Liver (tissue), 8 donors: ENCODE measurements at regions not wholly inside any gene's neighbourhood (a gene's known extent, or its start where the extent isn't known, plus 50 kb on each side); places are given as distances from the start of the nearest gene placed in this dataset.

ENCODE experiments used
- DNase-seq: peaks from one replicate; pipeline ENCODE4 v3.0.0-alpha.2; 2017; ENCODE audit warnings: low spot score
- H3K27ac ChIP-seq, 2 donors: one replicate each; pipeline ENCODE4 v1.7.0; 2013; ENCODE audit warnings: inconsistent platforms in 2 of 2, low read length in 2 of 2, control low read depth in 1 of 2, low read depth in 1 of 2, mild to moderate bottlenecking in 1 of 2
- H3K27me3 ChIP-seq, 4 donors: one replicate each; pipeline versions ENCODE4 v1.6.1 to v1.7.0; 2013; ENCODE audit warnings: low read length in 3 of 4, inconsistent platforms in 1 of 4, mild to moderate bottlenecking in 1 of 4, moderate library complexity in 1 of 4; ENCODE audit not compliant: control insufficient read depth in 4 of 4, insufficient read depth in 4 of 4
- H3K36me3 ChIP-seq, 4 donors: one replicate each; pipeline versions ENCODE4 v1.6.1 to v1.7.0; 2013; ENCODE audit warnings: low read length in 3 of 4, mild to moderate bottlenecking in 3 of 4, low read depth in 1 of 4, moderate library complexity in 1 of 4; ENCODE audit not compliant: control insufficient read depth in 4 of 4, insufficient read depth in 3 of 4
- H3K4me1 ChIP-seq, 4 donors: one replicate each; pipeline versions ENCODE4 v1.6.1 to v1.7.0; 2013; ENCODE audit warnings: low read length in 3 of 4, mild to moderate bottlenecking in 3 of 4, moderate library complexity in 1 of 4; ENCODE audit not compliant: control insufficient read depth in 4 of 4, insufficient read depth in 4 of 4
- H3K4me3 ChIP-seq, 3 donors: one replicate each; pipeline versions ENCODE4 v1.6.1 to v1.7.0; 2013; ENCODE audit warnings: low read length in 3 of 3, control low read depth in 1 of 3, low read depth in 1 of 3, mild to moderate bottlenecking in 1 of 3
- H3K9ac ChIP-seq, 2 donors: one replicate each; pipeline ENCODE4 v1.7.0; 2013; ENCODE audit warnings: low read length in 2 of 2, mild to moderate bottlenecking in 2 of 2, moderate library complexity in 2 of 2, control low read depth in 1 of 2, low read depth in 1 of 2
- H3K9me3 ChIP-seq, 4 donors: one replicate each; pipeline versions ENCODE4 v1.6.1 to v1.7.0; 2013; ENCODE audit warnings: low read length in 3 of 4; ENCODE audit not compliant: control insufficient read depth in 4 of 4
- EGR1 ChIP-seq, 2 donors: IDR thresholded peaks; 2 replicates each; pipeline ENCODE4 v1.6.1; 2016 to 2018; ENCODE audit warnings: antibody characterized with exemption in 2 of 2, low read depth in 2 of 2
- FOXA1 ChIP-seq: IDR thresholded peaks from 2 replicates; pipeline ENCODE4 v1.6.1; 2016; ENCODE audit warnings: antibody characterized with exemption
- FOXA2 ChIP-seq: IDR thresholded peaks from 2 replicates; pipeline ENCODE4 v1.6.1; 2016; ENCODE audit warnings: antibody characterized with exemption
- GABPA ChIP-seq, 2 donors: IDR thresholded peaks in 1 of 2; conservative IDR thresholded peaks in 1 of 2; 2 replicates each; pipeline ENCODE4 v1.6.1; 2016; ENCODE audit warnings: antibody characterized with exemption in 2 of 2, mild to moderate bottlenecking in 1 of 2, moderate library complexity in 1 of 2
- HNF4A ChIP-seq, 2 donors: conservative IDR thresholded peaks; 2 replicates each; pipeline ENCODE4 v1.6.1; 2016; ENCODE audit warnings: antibody characterized with exemption in 2 of 2, mild to moderate bottlenecking in 2 of 2
- JUND ChIP-seq, 2 donors: IDR thresholded peaks; 2 replicates each; pipeline ENCODE4 v1.6.1; 2016; ENCODE audit warnings: antibody characterized with exemption in 2 of 2
- NR2F2 ChIP-seq: IDR thresholded peaks from 2 replicates; pipeline ENCODE4 v1.6.1; 2016; ENCODE audit warnings: antibody characterized with exemption
- RAD21 ChIP-seq, 2 donors: IDR thresholded peaks; 2 replicates each; pipeline ENCODE4 v1.6.1; 2016; ENCODE audit warnings: antibody characterized with exemption in 2 of 2, mild to moderate bottlenecking in 2 of 2
- RXRA ChIP-seq, 2 donors: IDR thresholded peaks; 2 replicates each; pipeline ENCODE4 v1.6.1; 2017 to 2018; ENCODE audit warnings: antibody characterized with exemption in 2 of 2, mild to moderate bottlenecking in 1 of 2
- SP1 ChIP-seq: IDR thresholded peaks from 2 replicates; pipeline ENCODE4 v1.6.1; 2018; ENCODE audit warnings: antibody characterized with exemption, mild to moderate bottlenecking
- WGBS: extraction: QIAGEN DNeasy Blood & Tissue Kit; methylation state at CpG from one replicate; pipeline ENCODE4 v1.1.7; 2013; 5-methylcytosine and 5-hydroxymethylcytosine counted together
- TF ChIP-seq, protein P1 (sequence below): fragments of 150-350 bp; IDR thresholded peaks from 2 replicates; pipeline ENCODE4 v1.5.1; 2017; ENCODE audit warnings: improper control_type of control experiment, low read depth, low read length; ENCODE audit not compliant: missing input control
- TF ChIP-seq, protein P2 (sequence below): IDR thresholded peaks from 2 replicates; pipeline ENCODE4 v1.6.1; 2016; ENCODE audit warnings: antibody characterized with exemption, mild to moderate bottlenecking
- TF ChIP-seq, protein P3 (sequence below): IDR thresholded peaks from 2 replicates; pipeline ENCODE4 v1.6.1; 2016; ENCODE audit warnings: antibody characterized with exemption
- TF ChIP-seq, protein P4 (sequence below): IDR thresholded peaks from 2 replicates; pipeline ENCODE4 v1.6.1; 2016; ENCODE audit warnings: antibody characterized with exemption
- donor health status: healthy.
- donor health status: healthy.
- donor health status: healthy.
- donor health status: healthy.
- donor health status: healthy.

DNA sequence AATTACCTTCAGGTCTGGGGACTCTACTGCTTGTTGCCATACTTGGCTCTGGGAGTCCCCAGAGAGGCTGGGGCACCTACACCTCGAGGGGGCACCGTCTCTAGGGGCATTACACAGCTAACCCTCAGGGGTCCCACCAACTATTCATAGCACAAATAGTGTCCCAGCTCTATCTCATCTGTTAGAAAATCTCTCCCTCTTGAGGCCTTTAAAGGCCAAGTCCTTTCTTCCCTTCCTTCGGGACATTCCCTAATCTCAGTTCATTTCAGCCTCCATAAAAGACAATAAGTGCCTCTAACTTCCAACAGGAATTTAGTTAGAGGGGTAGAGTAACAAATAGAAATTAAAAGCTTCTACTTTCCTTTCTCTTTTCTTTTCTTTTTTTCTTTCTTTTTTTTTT lies 55.8 kb upstream of the SORBS2 start:
- TF ChIP-seq, protein P1, sequence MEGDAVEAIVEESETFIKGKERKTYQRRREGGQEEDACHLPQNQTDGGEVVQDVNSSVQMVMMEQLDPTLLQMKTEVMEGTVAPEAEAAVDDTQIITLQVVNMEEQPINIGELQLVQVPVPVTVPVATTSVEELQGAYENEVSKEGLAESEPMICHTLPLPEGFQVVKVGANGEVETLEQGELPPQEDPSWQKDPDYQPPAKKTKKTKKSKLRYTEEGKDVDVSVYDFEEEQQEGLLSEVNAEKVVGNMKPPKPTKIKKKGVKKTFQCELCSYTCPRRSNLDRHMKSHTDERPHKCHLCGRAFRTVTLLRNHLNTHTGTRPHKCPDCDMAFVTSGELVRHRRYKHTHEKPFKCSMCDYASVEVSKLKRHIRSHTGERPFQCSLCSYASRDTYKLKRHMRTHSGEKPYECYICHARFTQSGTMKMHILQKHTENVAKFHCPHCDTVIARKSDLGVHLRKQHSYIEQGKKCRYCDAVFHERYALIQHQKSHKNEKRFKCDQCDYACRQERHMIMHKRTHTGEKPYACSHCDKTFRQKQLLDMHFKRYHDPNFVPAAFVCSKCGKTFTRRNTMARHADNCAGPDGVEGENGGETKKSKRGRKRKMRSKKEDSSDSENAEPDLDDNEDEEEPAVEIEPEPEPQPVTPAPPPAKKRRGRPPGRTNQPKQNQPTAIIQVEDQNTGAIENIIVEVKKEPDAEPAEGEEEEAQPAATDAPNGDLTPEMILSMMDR = no peak
- TF ChIP-seq, protein P2, sequence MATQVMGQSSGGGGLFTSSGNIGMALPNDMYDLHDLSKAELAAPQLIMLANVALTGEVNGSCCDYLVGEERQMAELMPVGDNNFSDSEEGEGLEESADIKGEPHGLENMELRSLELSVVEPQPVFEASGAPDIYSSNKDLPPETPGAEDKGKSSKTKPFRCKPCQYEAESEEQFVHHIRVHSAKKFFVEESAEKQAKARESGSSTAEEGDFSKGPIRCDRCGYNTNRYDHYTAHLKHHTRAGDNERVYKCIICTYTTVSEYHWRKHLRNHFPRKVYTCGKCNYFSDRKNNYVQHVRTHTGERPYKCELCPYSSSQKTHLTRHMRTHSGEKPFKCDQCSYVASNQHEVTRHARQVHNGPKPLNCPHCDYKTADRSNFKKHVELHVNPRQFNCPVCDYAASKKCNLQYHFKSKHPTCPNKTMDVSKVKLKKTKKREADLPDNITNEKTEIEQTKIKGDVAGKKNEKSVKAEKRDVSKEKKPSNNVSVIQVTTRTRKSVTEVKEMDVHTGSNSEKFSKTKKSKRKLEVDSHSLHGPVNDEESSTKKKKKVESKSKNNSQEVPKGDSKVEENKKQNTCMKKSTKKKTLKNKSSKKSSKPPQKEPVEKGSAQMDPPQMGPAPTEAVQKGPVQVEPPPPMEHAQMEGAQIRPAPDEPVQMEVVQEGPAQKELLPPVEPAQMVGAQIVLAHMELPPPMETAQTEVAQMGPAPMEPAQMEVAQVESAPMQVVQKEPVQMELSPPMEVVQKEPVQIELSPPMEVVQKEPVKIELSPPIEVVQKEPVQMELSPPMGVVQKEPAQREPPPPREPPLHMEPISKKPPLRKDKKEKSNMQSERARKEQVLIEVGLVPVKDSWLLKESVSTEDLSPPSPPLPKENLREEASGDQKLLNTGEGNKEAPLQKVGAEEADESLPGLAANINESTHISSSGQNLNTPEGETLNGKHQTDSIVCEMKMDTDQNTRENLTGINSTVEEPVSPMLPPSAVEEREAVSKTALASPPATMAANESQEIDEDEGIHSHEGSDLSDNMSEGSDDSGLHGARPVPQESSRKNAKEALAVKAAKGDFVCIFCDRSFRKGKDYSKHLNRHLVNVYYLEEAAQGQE = no peak
- TF ChIP-seq FOXA2 = no peak
- TF ChIP-seq SP1 = no peak
- TF ChIP-seq JUND (IDR thresholded peaks at IDR 0.05) = no peak
- TF ChIP-seq RAD21 (IDR thresholded peaks at IDR 0.05) = peak in 1 of 2 donors; percentile 8
- TF ChIP-seq, protein P3, sequence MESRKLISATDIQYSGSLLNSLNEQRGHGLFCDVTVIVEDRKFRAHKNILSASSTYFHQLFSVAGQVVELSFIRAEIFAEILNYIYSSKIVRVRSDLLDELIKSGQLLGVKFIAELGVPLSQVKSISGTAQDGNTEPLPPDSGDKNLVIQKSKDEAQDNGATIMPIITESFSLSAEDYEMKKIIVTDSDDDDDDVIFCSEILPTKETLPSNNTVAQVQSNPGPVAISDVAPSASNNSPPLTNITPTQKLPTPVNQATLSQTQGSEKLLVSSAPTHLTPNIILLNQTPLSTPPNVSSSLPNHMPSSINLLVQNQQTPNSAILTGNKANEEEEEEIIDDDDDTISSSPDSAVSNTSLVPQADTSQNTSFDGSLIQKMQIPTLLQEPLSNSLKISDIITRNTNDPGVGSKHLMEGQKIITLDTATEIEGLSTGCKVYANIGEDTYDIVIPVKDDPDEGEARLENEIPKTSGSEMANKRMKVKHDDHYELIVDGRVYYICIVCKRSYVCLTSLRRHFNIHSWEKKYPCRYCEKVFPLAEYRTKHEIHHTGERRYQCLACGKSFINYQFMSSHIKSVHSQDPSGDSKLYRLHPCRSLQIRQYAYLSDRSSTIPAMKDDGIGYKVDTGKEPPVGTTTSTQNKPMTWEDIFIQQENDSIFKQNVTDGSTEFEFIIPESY = no peak
- TF ChIP-seq RXRA (IDR thresholded peaks at IDR 0.05) = no peak
- Histone ChIP-seq H3K36me3 (no peaks in the 10 kb centered on the region), H3K27me3 (no peaks in the 10 kb centered on the region), H3K4me3 (no peak overlapping the region), H3K9ac (no peak overlapping the region), H3K4me1 (peaks cover 0 to 27% (median 18%) of the 10 kb centered on the region in 4 donors), H3K9me3 (no peaks in the 10 kb centered on the region), H3K27ac (no peak overlapping the region)
- WGBS = 89% methylated on average over 3 of the region's 3 CpGs
- DNase-seq = no peak

DNA sequence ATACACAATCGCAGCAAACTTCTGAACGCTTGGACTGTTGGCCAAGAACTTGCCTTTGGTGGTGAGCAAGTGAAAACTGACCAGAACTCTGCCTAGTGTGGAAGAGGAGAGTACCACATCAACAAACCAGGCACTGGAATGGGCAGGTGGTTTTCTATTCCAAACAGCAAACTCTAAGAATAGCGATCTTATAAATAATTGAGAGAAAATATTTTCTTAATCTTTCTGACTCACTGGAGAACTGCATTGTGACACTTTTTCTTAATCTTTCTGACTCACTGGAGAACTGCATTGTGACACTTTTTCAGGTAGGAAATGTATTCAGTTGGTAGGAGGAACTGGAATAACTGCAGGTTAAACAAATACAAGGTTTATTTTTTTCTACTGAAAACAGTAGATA lies 57.0 kb upstream of the SORBS2 start:
- Histone ChIP-seq H3K4me3 (no peak overlapping the region), H3K27ac (peak overlapping the region in 1 of 2 donors; percentile 47), H3K9ac (no peak overlapping the region), H3K27me3 (no peaks in the 10 kb centered on the region), H3K9me3 (no peaks in the 10 kb centered on the region), H3K36me3 (no peaks in the 10 kb centered on the region), H3K4me1 (peaks cover 0 to 27% (median 18%) of the 10 kb centered on the region in 4 donors)
- WGBS = 95% methylated on average over 3 of the region's 3 CpGs
- TF ChIP-seq GABPA (IDR thresholded peaks at IDR 0.05 in 1 of 2, conservative IDR thresholded peaks at IDR 0.05 in 1 of 2) (no peak), FOXA2 (no peak), EGR1 (IDR thresholded peaks at IDR 0.05; ENCODE audit: low read depth in 2 of 2) (no peak), SP1 (no peak), JUND (IDR thresholded peaks at IDR 0.05) (no peak), RXRA (IDR thresholded peaks at IDR 0.05) (no peak), RAD21 (IDR thresholded peaks at IDR 0.05) (no peak), HNF4A (conservative IDR thresholded peaks at IDR 0.05) (no peak), FOXA1 (no peak), NR2F2 (no peak)
- TF ChIP-seq, protein P1 = no peak
- TF ChIP-seq, protein P4, sequence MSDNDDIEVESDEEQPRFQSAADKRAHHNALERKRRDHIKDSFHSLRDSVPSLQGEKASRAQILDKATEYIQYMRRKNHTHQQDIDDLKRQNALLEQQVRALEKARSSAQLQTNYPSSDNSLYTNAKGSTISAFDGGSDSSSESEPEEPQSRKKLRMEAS = no peak
- no peak for DNase-seq
